HepG2 (cell line): ENCODE measurements at regions not wholly inside any gene's neighbourhood (a gene's known extent, or its start where the extent isn't known, plus 50 kb on each side); places are given as distances from the start of the nearest gene placed in this dataset.

Experiments
- ETV5 ChIP-seq: IDR thresholded peaks from 2 replicates; pipeline ENCODE4 v1.6.1; 2018; ENCODE audit warnings: missing biosample characterization, missing genetic modification reagents, inconsistent platforms, borderline replicate concordance
- POLR2A ChIP-seq, 2 experiments: IDR thresholded peaks; 2 replicates each; pipeline ENCODE4 v1.6.1; 2011; ENCODE audit warnings: low read depth in 2 of 2, low read length in 2 of 2, mild to moderate bottlenecking in 1 of 2, moderate library complexity in 1 of 2; ENCODE audit not compliant: insufficient read depth in 1 of 2
- ZFP36 ChIP-seq: fragments of 150-350 bp; IDR thresholded peaks from 2 replicates; pipeline ENCODE4 v1.6.1; 2018; ENCODE audit warnings: borderline replicate concordance, low read length, low read depth; ENCODE audit not compliant: partially characterized antibody
- ZNF263 ChIP-seq: sonication (generic); formaldehyde crosslinking; IDR thresholded peaks from 2 replicates; pipeline ENCODE4 v1.4.0; 2020; ENCODE audit warnings: missing genetic modification reagents

GRCh38 chr13:107241381-107241780 lies 673.4 kb upstream of the ARGLU1 start:
- TF ChIP-seq POLR2A (IDR thresholded peaks at IDR 0.05; ENCODE audit: insufficient read depth in 1 of 2, low read depth in 2 of 2, low read length in 2 of 2) (no peak), ETV5 (no peak), ZFP36 (no peak), ZNF263 (CRISPR knock-in tag) (no peak)
